Astrocyte of the cerebellum (primary cell): ENCODE measurements at regions not wholly inside any gene's neighbourhood (a gene's known extent, or its start where the extent isn't known, plus 50 kb on each side); places are given as distances from the start of the nearest gene placed in this dataset.

Source experiments
- DNase-seq: peaks from one replicate; pipeline ENCODE4 v3.0.0-alpha.2; 2011; ENCODE audit warnings: low read depth
- H3K4me3 ChIP-seq: 2 replicates; pipeline ENCODE4 v1.5.1; 2011; ENCODE audit warnings: mild to moderate bottlenecking, low read depth, low read length, moderate library complexity
- CTCF ChIP-seq: IDR thresholded peaks from 2 replicates; pipeline ENCODE4 v1.5.1; 2012; ENCODE audit warnings: low read length, low read depth, moderate library complexity, mild to moderate bottlenecking; ENCODE audit errors: missing control alignments
- in situ Hi-C: cut with HindIII; loops from 2 replicates; pipeline ENCODE4 v1.10.0; 2017; ENCODE audit warnings: low sequenced_read_pairs

DNA sequence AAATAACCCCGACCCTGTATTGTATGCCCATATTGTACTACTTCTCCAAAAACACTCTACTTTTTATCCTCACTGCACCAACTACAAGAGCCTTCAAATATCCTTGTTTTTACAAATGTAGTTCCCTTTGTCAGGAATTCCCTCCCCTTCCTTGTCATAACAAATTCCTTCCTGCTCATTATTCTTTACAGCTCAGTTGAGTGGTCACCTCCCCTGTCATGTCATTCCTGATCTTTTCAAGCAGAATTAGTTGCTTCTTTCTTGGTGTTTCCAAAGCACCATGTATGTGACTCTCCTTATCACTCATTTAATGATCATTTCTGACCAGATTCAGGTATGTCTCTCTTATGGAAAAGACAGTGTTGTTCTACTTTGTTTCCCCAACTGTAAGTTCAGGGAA is 194.2 kb upstream of the SMC2 start:
- DNase-seq, result no peak
- H3K4me3 ChIP-seq, result no peak overlapping the region
- TF ChIP-seq CTCF, result no peak
- in situ Hi-C loops, result no loop called here

DNA sequence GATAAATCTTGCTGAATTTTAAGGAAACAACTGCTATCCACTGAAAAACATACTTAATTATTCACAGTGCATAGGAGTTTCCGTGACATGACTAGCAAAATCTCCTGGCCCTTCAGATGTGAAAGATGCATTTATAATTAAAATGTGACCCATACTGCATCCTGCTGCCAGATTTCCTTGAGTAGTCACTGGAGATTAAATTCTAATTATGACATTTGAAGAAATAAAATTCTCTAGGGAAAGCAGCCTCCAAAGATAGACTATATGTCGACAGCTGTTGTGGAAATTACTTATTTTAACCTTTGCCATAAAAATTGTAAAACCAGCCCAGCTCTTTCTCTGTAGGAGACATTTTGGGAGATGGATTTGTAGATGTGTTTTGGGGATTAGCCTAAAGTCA is 193.6 kb upstream of the SMC2 start:
- TF ChIP-seq CTCF, result no peak
- no peak for DNase-seq
- no peak overlapping the region for H3K4me3 ChIP-seq
- in situ Hi-C loops, result no loop called here

GRCh38 chr9:103902263-103902662 is 191.8 kb upstream of the SMC2 start:
- H3K4me3 ChIP-seq, result no peak overlapping the region
- no peak for TF ChIP-seq CTCF
- in situ Hi-C loops, result no loop called here
- no peak for DNase-seq

DNA sequence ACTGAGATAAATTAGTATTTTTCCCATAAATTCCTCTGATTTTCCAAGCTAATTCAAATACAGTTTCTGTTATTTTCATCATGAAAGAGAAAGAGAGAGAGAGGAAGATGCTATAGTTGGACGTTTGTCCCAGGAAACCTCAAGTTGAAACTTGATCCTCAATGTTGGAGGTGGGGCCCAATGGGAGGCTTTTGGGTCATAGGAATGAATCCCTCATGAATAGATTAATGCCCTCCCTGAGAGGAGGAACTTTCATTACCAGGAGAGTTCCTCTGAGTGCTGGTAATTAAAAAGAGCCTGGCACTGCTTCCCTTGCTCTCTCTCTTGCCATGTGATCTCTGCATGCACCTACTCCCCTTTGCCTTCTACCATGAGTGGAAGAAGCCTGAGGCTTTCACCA is 189.9 kb upstream of the SMC2 start:
- no peak for DNase-seq
- no peak for TF ChIP-seq CTCF
- in situ Hi-C loops, result no loop called here
- H3K4me3 ChIP-seq, result no peak overlapping the region

DNA sequence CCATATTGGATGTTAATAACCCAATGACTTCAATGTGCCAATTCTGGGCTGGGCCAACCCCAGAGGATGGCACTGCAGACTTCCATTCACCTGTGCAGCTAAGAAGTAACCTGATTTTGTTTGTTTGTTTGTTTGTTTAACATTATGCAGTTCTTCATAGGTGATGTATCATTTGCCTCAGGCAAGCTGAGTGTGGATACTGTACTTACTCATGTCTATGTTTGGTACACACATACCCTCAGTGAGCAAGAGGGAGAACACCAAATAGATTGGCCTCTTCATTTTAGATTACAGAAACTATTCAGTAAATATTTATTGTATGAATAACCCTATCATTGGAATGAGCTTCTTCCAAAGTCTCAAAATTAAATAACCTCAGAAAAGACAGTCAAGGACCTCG is 180.2 kb upstream of the SMC2 start:
- in situ Hi-C loops, result no loop called here
- no peak for TF ChIP-seq CTCF
- H3K4me3 ChIP-seq, result no peak overlapping the region

DNA sequence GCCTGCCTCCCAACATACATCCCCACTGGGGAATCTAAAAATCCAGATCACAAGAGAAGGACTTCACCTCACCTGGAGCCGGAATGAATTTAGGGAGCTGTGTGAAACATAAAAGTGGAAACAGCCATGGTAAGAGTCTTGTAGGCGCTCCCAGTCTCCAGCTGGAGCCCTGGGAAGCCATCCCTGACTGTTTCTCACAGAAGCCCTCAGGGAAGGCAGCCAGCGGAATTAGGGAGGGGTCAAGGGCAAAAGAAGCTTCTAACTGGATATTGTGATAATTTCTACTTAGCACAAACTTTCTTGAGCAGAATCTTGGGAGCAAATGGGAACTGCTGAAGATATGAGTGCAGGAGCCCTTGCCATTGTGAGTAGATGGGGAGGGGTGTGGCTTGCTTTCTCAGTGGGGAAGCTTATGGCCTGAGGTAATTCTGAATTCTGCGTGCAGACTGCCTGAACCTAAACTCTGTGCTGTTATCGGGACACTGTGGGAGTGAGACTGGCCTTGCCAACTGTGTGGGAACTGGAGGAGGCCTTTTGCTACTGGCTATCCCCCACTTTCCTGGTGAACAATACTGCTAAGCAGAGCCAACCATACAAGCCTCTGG is 174.4 kb upstream of the SMC2 start:
- no peak for DNase-seq
- H3K4me3 ChIP-seq, result no peak overlapping the region
- no peak for TF ChIP-seq CTCF
- in situ Hi-C loops, result no loop called here

More for the DNA sequence above, 180.2 kb upstream of the SMC2 start:
- no peak for DNase-seq

GRCh38 chr9:103928442-103928841 is 165.7 kb upstream of the SMC2 start:
- H3K4me3 ChIP-seq, result no peak overlapping the region
- no peak for DNase-seq
- no peak for TF ChIP-seq CTCF
- in situ Hi-C loops, result no loop called here
